ENCODE measurements at regions not wholly inside any gene's neighbourhood (a gene's known extent, or its start where the extent isn't known, plus 50 kb on each side); places are given as distances from the start of the nearest gene placed in this dataset.

GRCh38 chr1:55955016-55955621 is 624.2 kb downstream of the PLPP3 start:
- ATAC-seq: no peak

GRCh38 chr1:55951291-55951690 is 628.1 kb downstream of the PLPP3 start:
- no peak for ATAC-seq

- no peak for ATAC-seq
These were observed 631.9 kb downstream of the PLPP3 start for GRCh38 chr1:55947446-55947845.

GRCh38 chr1:55943721-55944435 is 635.5 kb downstream of the PLPP3 start:
- no peak for ATAC-seq

GRCh38 chr1:55943012-55943411 is 636.4 kb downstream of the PLPP3 start:
- no peak for ATAC-seq

- ATAC-seq: no peak
These were observed 639.5 kb downstream of the PLPP3 start for GRCh38 chr1:55939866-55940265.

- ATAC-seq: no peak
These were observed 640.5 kb downstream of the PLPP3 start for GRCh38 chr1:55938861-55939260.

- ATAC-seq: no peak
These were observed 641.0 kb downstream of the PLPP3 start for GRCh38 chr1:55938376-55938850.

- no peak for ATAC-seq
These were observed 641.5 kb downstream of the PLPP3 start for GRCh38 chr1:55937840-55938375.

- no peak for ATAC-seq
These were observed 644.1 kb downstream of the PLPP3 start for GRCh38 chr1:55935236-55935635.

- ATAC-seq: no peak
These were observed 647.0 kb downstream of the PLPP3 start for GRCh38 chr1:55932402-55932801.

- no peak for ATAC-seq
These were observed 648.1 kb downstream of the PLPP3 start for GRCh38 chr1:55931081-55931940.

GRCh38 chr1:55929652-55930051 is 649.7 kb downstream of the PLPP3 start:
- ATAC-seq: no peak

GRCh38 chr1:55928576-55928975 is 650.8 kb downstream of the PLPP3 start:
- ATAC-seq: no peak

GRCh38 chr1:55927702-55928290 is 651.6 kb downstream of the PLPP3 start:
- ATAC-seq: no peak

GRCh38 chr1:55926906-55927471 is 652.4 kb downstream of the PLPP3 start:
- no peak for ATAC-seq

GRCh38 chr1:55916907-55917306 is 662.5 kb downstream of the PLPP3 start:
- no peak for ATAC-seq

GRCh38 chr1:55916481-55916880 is 662.9 kb downstream of the PLPP3 start:
- ATAC-seq: no peak

GRCh38 chr1:55913565-55913964 is 665.8 kb downstream of the PLPP3 start:
- ATAC-seq: no peak

GRCh38 chr1:55912438-55912837 is 666.9 kb downstream of the PLPP3 start:
- ATAC-seq: no peak

GRCh38 chr1:55904541-55904940 is 674.8 kb downstream of the PLPP3 start:
- ATAC-seq: no peak

GRCh38 chr1:55898181-55898580 is 681.2 kb downstream of the PLPP3 start:
- no peak for ATAC-seq

GRCh38 chr1:55896210-55896609 is 681.0 kb upstream of the USP24 start:
- no peak for ATAC-seq
